GM12891 (cell line): ENCODE measurements at regions not wholly inside any gene's neighbourhood (a gene's known extent, or its start where the extent isn't known, plus 50 kb on each side); places are given as distances from the start of the nearest gene placed in this dataset.

Source experiments
- DNase-seq: peaks from one replicate; pipeline ENCODE4 v3.0.0; 2011; ENCODE audit warnings: low spot score; ENCODE audit not compliant: insufficient read length
- FAIRE-seq: peaks from 2 replicates; lab custom pipeline; 2011; peaks lifted over from hg19 to GRCh38; lab: Jason Lieb, UNC
- PAX5 ChIP-seq: IDR thresholded peaks from 2 replicates; pipeline ENCODE4 v1.6.1; 2011; ENCODE audit warnings: low read length, moderate library complexity, mild to moderate bottlenecking; ENCODE audit not compliant: insufficient read depth, severe bottlenecking
- POLR2A ChIP-seq: IDR thresholded peaks from 2 replicates; pipeline ENCODE4 v1.6.1; 2011; ENCODE audit warnings: low read depth, low read length, control low read depth
- POLR2AphosphoS5 ChIP-seq: IDR thresholded peaks from 2 replicates; pipeline ENCODE4 v1.6.1; 2011; ENCODE audit warnings: low read depth, low read length, control low read depth
- POU2F2 ChIP-seq: IDR thresholded peaks from 2 replicates; pipeline ENCODE4 v1.6.1; 2011; ENCODE audit warnings: low read depth, mild to moderate bottlenecking, control low read depth, low read length, moderate library complexity
- SPI1 ChIP-seq: IDR thresholded peaks from 2 replicates; pipeline ENCODE4 v1.6.1; 2011; ENCODE audit warnings: low read depth, low read length, control low read depth
- TAF1 ChIP-seq: IDR thresholded peaks from 2 replicates; pipeline ENCODE4 v1.6.1; 2011; ENCODE audit warnings: low read depth, low read length, control low read depth

GRCh38 chr6:9620687-9621086 lies 794.2 kb downstream of the TFAP2A start:
- FAIRE-seq (no peak), DNase-seq (no peak)
- TF ChIP-seq POLR2AphosphoS5 = no peak
- TF ChIP-seq POU2F2 = no peak
- TF ChIP-seq PAX5 = no peak
- TF ChIP-seq POLR2A = no peak
- TF ChIP-seq TAF1 = no peak
- TF ChIP-seq SPI1 = no peak

- TF ChIP-seq POLR2A (no peak), PAX5 (no peak), SPI1 (no peak), POU2F2 (no peak), POLR2AphosphoS5 (no peak), TAF1 (no peak)
- FAIRE-seq (no peak), DNase-seq (no peak)
These were observed 794.6 kb downstream of the TFAP2A start for GRCh38 chr6:9620263-9620662.

- TF ChIP-seq TAF1 (no peak), PAX5 (no peak), POLR2A (no peak), POLR2AphosphoS5 (no peak), SPI1 (no peak), POU2F2 (no peak)
- no peak for DNase-seq
- no peak for FAIRE-seq
These were observed 800.1 kb downstream of the TFAP2A start for GRCh38 chr6:9614778-9615177.

DNA sequence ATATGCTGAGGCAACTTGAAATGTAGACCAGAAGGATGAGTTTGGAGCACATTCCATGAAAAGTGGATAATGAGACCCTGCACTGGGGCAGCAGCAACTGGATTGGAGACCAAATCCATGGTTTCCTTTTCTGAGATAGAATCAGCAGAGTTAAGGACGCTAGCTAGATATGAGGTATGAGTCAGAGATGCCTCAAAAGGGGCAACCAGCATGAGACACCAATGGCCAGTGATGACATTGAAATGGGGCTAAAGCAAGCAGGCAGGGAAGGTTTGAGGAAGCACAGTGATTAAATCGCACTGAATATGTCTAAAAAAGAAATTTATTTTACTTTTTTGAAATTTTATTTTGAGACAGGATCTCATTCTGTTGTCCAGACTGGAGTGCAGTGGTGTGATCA lies 802.4 kb downstream of the TFAP2A start:
- TF ChIP-seq POLR2AphosphoS5 (no peak), POLR2A (no peak), TAF1 (no peak), POU2F2 (no peak), SPI1 (no peak), PAX5 (no peak)
- no peak for FAIRE-seq

DNA sequence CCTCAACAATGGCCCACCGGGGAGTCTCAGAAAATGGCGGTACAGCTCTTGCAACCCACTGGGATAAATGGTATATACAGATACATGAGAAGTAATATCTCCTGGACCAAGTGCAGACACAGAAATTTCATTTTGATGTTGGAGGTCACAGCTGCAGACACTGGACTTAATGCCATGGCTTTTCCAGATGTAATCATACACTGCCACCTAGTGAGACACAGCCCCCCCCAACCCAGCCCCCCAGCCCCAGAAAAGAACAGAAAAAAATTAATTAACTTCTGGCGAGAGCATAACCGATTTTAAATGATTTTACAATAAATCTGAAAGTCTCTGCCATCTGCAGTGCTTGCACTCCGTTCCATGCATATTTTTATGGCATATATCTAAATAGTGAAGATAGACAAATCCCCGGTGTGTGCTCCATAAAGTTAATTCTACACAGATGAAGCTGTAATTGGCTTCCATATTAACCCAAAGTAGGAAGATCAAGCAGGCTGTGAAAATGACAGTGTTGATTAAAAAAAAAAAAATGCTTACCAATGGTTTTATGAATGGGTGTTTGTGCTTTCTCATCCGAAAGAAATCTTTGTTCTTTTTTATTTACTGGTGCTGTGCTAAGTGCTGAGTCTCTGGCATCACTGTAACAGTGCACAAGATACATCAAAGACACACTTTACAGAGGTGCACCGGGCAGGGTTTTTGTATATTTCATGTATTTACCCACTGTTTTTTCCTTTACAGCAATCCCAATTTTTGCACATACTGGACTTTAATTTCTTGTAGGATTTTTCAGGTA lies 804.1 kb downstream of the TFAP2A start:
- TF ChIP-seq POLR2AphosphoS5 (no peak), POU2F2 (no peak), TAF1 (no peak), SPI1 (no peak), POLR2A (no peak)
- no peak for FAIRE-seq
- no peak for DNase-seq

More for the DNA sequence above, 802.4 kb downstream of the TFAP2A start:
- DNase-seq = no peak

- FAIRE-seq (no peak), DNase-seq (no peak)
- no peak for TF ChIP-seq TAF1
- TF ChIP-seq POLR2A = no peak
- TF ChIP-seq POLR2AphosphoS5 = no peak
- TF ChIP-seq PAX5 = no peak
- no peak for TF ChIP-seq SPI1
- TF ChIP-seq POU2F2 = no peak
These were observed 808.3 kb downstream of the TFAP2A start for GRCh38 chr6:9606435-9607134.

GRCh38 chr6:9594746-9595145 lies 820.1 kb downstream of the TFAP2A start:
- FAIRE-seq (no peak), DNase-seq (no peak)
- TF ChIP-seq POU2F2 (no peak), POLR2A (no peak), SPI1 (no peak), TAF1 (no peak), PAX5 (no peak), POLR2AphosphoS5 (no peak)

GRCh38 chr6:9593554-9593953 lies 821.3 kb downstream of the TFAP2A start:
- no peak for TF ChIP-seq TAF1
- TF ChIP-seq POLR2AphosphoS5 = no peak
- TF ChIP-seq SPI1 = no peak
- TF ChIP-seq PAX5 = no peak
- no peak for TF ChIP-seq POU2F2
- no peak for TF ChIP-seq POLR2A
- DNase-seq (no peak), FAIRE-seq (no peak)

DNA sequence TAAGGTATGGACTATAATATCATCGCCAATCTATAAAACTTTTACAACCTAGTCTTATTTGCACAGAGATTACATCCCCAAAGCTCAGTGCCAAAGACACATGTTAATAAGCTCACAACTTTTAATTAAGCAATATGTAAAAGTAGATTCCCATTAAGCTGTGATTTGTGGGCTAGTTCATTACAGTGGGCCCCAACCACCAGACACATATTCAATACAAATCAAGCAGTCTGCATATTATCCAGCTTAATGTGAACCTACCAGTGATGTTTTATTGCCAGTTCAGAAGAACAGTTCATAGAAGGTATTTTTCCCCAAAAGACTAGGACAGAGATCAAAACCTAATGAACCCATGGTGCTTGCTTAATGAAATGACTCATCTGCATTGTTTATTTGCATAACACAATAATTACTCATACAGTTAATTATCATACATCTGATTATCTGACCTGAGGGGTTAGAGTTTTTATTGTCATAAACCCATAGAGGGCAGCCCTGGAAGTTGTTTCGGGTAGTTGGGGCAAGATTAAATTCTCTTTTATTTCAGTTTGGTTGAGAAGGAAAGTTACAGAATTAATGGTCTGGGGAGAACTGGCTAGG lies 831.0 kb downstream of the TFAP2A start:
- DNase-seq (no peak), FAIRE-seq (no peak)
- TF ChIP-seq POLR2A = no peak
- TF ChIP-seq PAX5 = no peak
- TF ChIP-seq POLR2AphosphoS5 = no peak
- no peak for TF ChIP-seq SPI1
- no peak for TF ChIP-seq POU2F2
- no peak for TF ChIP-seq TAF1
